Kidney capillary endothelial cell (primary cell): ENCODE measurements at regions not wholly inside any gene's neighbourhood (a gene's known extent, or its start where the extent isn't known, plus 50 kb on each side); places are given as distances from the start of the nearest gene placed in this dataset.

Experiments used
- DNase-seq: peaks from one replicate; pipeline ENCODE4 v3.0.0-alpha.2; 2018; ENCODE audit warnings: low spot score

DNA sequence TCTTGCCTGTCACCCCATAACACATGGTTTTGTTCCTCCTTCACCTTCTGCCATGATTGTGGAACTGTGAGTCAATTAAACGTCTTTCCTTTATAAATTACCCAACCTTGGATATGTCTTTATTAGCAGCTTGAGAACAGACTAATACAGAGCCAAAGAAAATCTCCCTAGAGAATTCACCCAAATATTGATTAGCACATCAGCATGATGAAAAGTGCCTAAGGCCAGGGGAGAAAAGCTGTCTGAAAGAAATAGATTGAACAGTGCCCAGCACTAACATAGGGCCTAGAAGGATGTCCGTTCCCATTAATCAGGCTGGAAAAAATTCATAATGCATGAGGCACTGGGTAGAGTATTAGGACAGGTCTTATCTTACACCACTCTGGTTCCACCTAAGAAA lies 111.9 kb upstream of the CALN1 start:
- DNase-seq, result no peak

DNA sequence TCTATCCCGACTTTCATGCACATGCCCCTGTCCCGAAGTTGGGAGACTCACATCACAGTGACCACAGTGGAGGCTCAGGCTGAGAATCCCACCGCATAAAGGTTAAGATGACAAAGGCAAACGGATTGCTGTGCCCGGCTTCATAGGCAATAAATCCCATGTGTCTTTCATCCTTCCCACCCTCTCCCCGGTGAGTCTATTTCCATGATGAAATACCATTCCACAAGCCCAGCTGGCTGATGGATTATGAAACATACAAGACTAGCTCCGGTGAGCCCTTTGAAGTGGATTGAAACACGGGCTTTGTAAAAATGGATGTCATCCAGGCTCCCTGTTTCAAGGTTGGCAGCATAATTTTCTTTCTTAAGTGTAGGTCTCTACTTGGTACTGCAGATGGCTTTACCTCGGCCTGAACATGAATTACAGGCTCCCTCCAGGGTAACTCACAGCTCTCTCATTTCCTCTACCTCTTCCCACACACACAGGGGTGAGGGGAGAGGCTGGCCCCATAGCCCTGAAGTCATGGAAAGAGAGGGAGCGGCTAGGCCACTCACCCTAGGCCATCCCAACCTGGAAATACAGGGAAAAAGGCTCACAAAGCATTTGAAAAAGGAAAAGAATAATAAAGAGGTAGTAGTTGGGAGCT lies 92.0 kb upstream of the CALN1 start:
- DNase-seq, result no peak

DNA sequence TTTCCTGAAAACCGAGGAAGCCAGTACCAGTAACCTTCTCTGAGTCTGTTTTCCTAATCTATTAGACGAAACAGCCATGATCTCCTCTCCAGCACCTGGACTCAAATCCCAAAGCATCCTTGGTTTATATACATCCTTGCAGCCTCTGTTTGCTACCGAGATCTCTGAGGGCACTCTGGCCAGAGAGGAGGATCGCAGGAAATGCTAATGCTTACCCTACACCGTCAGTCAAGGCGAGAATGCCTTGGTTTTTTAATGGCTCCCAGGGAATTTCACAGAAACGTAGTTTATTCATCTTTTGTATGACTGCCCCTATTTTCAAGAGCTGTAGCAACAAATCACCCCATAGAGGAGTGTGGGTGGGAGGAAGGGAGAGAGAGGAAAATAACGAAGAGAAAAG lies 91.5 kb upstream of the CALN1 start:
- DNase-seq, result no peak

DNA sequence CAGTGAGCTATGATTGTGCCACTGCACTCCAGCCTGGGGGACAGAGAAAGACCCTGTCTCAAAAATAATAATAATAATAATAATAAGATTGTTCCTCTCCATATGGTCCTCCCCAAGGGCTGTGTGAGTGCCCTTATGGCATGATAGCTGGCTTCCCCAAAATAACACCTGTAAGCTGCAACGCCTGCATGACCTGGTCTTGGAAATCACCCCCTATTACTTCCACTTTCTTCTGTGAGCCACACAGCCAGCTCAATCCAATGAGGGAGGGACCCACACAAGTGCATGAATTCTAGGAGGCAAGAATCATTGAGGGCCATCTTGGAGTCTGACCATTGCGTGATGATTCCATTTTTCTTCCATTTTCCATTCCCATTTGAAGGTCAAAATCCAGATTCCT lies 82.7 kb upstream of the CALN1 start:
- no peak for DNase-seq

DNA sequence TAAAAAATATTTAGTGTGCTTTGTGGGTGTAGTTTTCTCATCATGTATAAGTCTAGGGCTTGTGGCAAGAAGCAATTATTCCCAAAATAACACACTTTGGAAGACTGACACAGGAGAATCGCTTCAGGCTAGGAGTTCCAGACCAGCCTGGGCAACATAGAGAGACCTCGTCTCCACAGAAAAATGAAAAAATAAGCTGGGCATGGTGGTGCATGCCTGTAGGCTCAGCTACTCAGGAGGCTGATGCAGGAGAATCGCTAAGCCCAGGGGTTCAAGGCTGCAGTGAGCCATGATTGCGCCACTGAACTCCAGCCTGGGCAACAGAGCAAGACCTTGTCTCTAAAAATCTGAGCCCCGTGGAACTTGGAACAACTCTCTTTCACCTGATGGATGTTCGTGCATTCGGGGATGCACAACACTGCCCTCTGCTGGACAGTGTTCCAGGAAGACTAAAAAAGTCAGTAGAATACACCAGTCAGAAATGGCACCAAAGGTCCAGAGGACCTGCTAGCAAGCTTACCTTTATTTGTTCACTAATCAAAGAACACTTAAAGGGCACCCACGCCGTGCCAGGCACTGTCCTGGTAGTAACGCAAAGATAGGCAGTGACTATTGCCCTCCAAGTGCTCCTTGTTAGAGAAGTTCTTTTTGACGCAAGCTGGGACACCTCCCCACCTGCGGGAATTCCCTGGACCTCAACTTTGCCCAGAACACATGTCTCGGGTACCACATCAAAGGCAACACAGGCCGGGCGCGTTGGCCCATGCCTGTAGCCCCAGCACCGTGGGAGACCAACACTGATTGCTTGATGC lies 81.9 kb upstream of the CALN1 start:
- DNase-seq, result peak; percentile 38

DNA sequence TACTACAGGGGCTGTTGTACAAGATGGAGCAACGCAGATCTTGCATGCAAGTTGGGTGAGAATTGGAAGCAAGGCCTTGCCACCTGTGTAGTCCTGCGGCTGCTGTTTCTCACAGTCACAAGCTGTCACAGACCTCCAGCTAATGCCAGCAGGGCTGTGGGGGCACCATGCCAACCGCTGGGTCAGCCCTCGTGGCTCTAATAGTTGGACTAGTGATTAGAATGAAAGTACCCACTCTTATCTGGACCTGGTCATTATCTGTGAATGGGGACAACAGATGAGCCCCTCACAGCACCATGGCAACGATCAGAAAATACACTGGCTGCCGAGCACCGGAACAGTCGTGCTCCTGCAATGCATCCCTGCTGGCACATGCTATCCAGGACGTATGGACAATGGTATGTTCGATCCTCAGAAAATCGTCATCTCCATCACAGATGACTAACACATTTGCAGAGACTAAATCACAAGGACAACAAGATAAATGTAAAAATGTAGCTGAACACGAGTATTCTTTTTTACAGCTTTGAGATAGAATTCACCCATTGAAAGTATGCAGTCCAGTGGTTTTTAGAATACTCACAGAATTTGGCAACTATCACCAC lies 80.4 kb upstream of the CALN1 start:
- DNase-seq, result no peak

DNA sequence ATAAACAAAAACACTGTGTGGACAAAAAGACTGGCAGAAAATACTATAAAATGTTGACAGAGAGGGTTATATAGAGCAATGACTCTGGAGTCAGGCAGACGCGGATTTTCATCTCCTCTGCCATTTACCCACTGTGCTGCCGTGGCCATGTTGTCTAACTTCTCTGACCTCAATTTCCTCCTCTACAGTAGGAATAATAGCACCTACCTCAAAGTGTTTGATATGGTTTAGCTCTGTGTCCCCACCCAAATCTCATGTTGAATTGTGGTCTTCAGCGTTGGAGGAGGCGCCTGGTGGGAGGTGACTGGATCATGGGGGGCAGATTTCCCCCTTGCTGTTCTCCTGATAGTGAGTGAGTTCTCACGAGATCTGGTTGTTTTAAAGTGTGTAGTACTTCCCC lies 78.2 kb upstream of the CALN1 start:
- no peak for DNase-seq

DNA sequence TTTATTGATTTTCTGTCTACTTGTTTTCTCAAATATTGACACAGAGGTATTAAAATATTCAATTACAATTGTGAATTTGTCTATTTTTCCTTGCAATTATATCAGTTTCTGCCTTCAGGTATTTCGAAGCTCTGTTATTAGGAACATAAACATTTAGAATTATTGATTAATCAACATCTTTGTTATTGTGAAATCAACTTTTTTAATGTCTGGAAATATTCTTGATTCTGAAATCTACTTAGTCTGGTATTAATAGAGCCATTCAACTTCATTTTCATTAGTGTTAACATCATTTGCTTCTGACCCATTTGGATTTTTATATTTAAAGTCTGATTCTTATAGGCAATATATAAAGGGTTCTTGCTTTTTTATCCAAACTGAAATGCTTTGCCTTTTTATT lies 69.8 kb upstream of the CALN1 start:
- no peak for DNase-seq

DNA sequence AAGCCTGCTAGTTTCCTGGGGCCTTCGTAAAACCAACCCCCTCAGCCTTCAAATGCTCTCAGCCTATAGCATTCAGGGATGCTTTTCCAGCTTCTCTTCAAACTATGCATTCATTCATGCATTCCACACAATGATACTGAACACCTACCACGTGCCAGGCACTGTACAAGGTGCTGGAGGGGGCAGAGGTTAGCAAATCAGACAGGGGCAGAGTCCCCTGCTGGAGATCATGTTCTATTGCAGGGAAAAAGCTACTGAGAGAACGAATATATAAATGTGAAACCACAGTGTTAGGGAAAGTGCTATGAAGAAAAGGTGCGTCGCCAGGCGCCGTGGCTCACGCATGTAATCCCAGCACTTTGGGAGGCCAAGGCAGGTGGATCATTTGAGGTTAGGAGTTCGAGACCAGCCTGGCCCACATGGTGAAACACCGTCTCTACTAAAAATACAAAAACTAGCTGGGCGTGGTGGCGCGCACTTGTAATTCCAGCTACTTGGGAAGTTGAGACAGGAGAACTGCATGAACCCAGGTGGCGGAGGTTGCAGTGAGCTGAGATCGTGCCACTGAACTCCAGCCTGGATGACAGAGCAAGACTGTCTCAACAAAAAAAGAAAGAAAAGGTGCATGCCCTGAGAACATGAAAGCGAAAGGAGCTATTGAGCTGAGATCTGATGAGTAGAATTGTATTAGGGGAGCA lies 64.6 kb upstream of the CALN1 start:
- DNase-seq, result no peak

DNA sequence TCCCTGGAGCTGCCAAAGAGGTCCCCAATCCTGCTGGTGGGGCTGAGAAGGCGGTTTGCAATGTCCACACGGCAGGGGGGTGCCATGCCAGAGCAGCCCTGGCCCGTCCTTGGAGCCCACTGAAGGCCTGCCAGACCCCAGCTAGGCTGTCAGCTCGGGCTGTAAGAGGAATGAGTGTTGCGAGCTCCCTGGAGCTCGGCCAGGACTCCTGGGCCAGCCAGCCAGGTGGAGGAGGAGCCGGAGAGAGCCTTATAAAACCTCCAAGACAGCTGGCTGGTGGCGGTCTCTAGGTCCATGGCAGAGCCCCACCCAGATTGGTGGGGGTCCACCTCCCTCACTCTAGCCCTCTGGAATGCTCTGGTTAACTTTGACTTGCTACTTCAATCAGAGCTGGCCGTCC lies 55.1 kb upstream of the CALN1 start:
- no peak for DNase-seq

DNA sequence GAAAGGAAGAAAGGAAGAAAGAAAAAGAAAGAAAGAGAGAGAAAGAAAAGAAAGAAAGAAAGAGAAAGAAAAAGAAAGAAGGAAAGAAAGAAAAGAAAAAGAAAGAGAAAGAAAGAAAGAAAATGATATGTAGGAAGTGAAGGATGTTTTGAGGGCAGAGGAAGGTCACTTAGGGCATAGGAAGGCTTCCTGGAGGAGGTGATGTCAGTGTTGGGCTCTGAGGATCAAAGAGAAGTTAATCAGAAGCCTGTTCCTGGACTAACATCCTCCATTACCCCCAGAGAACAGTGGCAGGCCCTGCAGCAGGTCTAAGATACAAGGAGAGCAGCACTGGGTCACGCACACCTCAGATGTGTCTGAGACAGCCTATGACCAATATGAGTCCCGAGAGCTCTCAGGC lies 54.7 kb upstream of the CALN1 start:
- no peak for DNase-seq

DNA sequence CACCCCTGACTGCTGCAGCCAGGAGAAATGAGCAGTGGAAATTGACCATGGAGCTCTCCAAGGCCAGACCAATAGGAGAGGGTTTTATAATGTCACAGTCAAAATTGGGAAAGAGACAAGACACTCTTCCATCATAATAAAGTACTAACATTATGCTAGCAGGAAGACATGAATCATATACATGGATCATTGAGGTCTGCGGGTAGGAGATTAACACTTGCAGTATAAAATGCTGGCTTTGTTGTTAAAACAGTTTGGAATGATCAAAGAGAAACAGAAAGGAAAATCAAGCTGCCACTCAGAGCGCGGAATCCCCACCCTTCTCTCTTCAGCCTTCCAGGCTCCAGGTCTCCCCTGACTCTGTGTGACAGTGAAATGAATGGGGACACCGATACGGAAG lies 53.4 kb upstream of the CALN1 start:
- no peak for DNase-seq

DNA sequence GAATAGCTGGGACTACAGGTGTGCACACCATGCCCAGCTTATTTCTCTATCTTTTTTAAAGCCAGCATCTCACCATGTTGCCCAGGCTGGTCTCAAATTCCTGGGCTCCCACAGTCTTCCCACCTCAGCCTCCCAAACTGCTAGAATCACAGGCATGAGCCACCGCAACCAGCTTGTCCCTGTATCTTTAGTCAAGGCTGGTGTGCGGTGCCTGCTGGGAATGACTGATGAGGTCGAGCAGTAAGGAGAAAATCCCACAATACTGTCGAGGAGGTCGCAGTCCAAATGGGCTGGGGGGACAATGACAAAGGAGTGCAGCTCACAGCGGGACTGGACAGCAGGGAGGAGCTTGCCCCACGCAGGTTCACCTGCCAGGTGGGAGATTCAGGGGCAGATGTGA lies 50.2 kb upstream of the CALN1 start:
- no peak for DNase-seq
